Stimulated activated CD4-positive, alpha-beta T cell treated with anti-CD3 and anti-CD28 coated beads, Interleukin-15, amount 100 ng/mL, for 1 hour (primary cell): ENCODE measurements at regions not wholly inside any gene's neighbourhood (a gene's known extent, or its start where the extent isn't known, plus 50 kb on each side); places are given as distances from the start of the nearest gene placed in this dataset.
"Not testable (repeated sequence)": the region's sequence is repeated elsewhere in the genome, so short reads cannot be mapped to it uniquely, and the experiment has no call there.

Experiments
- DNase-seq, 2 donors: peaks; one replicate each; pipeline ENCODE4 v3.0.0-alpha.2; 2020; ENCODE audit warnings: low read depth in 1 of 2, low spot score in 1 of 2

- DNase-seq: no peak
Measured at GRCh38 chr5:87560528-87560927, 147.8 kb upstream of the CCNH start.

- no peak for DNase-seq
Measured at GRCh38 chr5:87551911-87552310, 139.2 kb upstream of the CCNH start.

GRCh38 chr5:87541676-87542075 is 128.9 kb upstream of the CCNH start:
- no peak for DNase-seq

- no peak for DNase-seq
Measured at GRCh38 chr5:87541033-87541432, 128.3 kb upstream of the CCNH start.

GRCh38 chr5:87539839-87540238 is 127.1 kb upstream of the CCNH start:
- no peak for DNase-seq

- DNase-seq: no peak
Measured at GRCh38 chr5:87536365-87536764, 123.6 kb upstream of the CCNH start.

- no peak for DNase-seq
Measured at GRCh38 chr5:87535706-87536105, 123.0 kb upstream of the CCNH start.

- no peak for DNase-seq
Measured at GRCh38 chr5:87529486-87530076, 116.9 kb upstream of the CCNH start.

GRCh38 chr5:87526131-87526530 is 113.4 kb upstream of the CCNH start:
- no peak for DNase-seq

GRCh38 chr5:87524217-87524616 is 111.5 kb upstream of the CCNH start:
- no peak for DNase-seq

- not testable (repeated sequence) for DNase-seq
Measured at GRCh38 chr5:87511778-87512177, 99.0 kb upstream of the CCNH start.

- DNase-seq: no peak
Measured at GRCh38 chr5:87503004-87503403, 90.3 kb upstream of the CCNH start.

GRCh38 chr5:87499478-87500410 is 87.0 kb upstream of the CCNH start:
- DNase-seq: no peak
